ENCODE measurements at regions not wholly inside any gene's neighbourhood (a gene's known extent, or its start where the extent isn't known, plus 50 kb on each side); places are given as distances from the start of the nearest gene placed in this dataset.

GRCh38 chr2:6183226-6183625 lies 491.0 kb downstream of the SOX11 start:
- CTCF ChIA-PET (ENCODE audit: low intra/inter-chr PET ratio, low total read pairs), result no interaction called here
- Histone ChIP-seq H3K4me2 (ENCODE audit: low read depth, low read length) (no peak overlapping the region), H3K4me3 (replicated peaks in 1 of 3; ENCODE audit: insufficient read depth in 1 of 3, low read depth in 2 of 3, low read length in 3 of 3) (no peak overlapping the region), H3K27me3 (ENCODE audit: control insufficient read depth in 1 of 2, insufficient read depth in 2 of 2, low read length in 2 of 2) (no peaks in the 10 kb centered on the region), H3K9me3 (ENCODE audit: low read length) (peaks cover 74% of the 10 kb centered on the region), H3K9ac (ENCODE audit: insufficient read depth, low read depth, low read length) (no peak overlapping the region), H3K79me2 (ENCODE audit: insufficient read depth, low read length) (no peaks in the 10 kb centered on the region), H2AFZ (ENCODE audit: low read length) (no peak overlapping the region), H3K36me3 (replicated peaks in 1 of 2; ENCODE audit: control insufficient read depth in 1 of 2, insufficient read depth in 2 of 2, low read length in 2 of 2) (no peaks in the 10 kb centered on the region), H4K20me1 (ENCODE audit: insufficient read depth, low read length) (no peaks in the 10 kb centered on the region), H3K4me1 (ENCODE audit: insufficient read depth, low read length) (peaks cover 8% of the 10 kb centered on the region; the same call in 1 of the 2 replicates), H3K27ac (ENCODE audit: extremely low read length, insufficient read depth, low read length) (no peak overlapping the region)
- in situ Hi-C loops (cut with HindIII; ENCODE audit: extremely low pct_ligation_motif_present, low pct_unique_long_range_greater_than_20kb), result no loop called here
- ATAC-seq (no peak), FAIRE-seq (no peak), DNase-seq (ENCODE audit: low spot score) (no peak)
- WGBS (ENCODE audit: low lambda C conversion rate), result 6% methylated on average over 1 of the region's 1 CpG
- BruUV-seq (replicated peaks), result no TSS peak
- POLR2A ChIA-PET, result no interaction called here
- intact Hi-C loops (cut with micrococcal nuclease; ENCODE audit: unreplicated experiment), result no loop called here
- no peak for TF ChIP-seq IKZF5 (CRISPR knock-in tag; IDR thresholded peaks at IDR 0.05)
- no peak for TF ChIP-seq GLMP (CRISPR knock-in tag; IDR thresholded peaks at IDR 0.05; ENCODE audit: borderline replicate concordance)
- no peak for TF ChIP-seq WIZ (CRISPR knock-in tag; IDR thresholded peaks at IDR 0.05)
- TF ChIP-seq ZSCAN22 (CRISPR knock-in tag; IDR thresholded peaks at IDR 0.05), result no peak
- no peak for TF ChIP-seq MLX (CRISPR knock-in tag; IDR thresholded peaks at IDR 0.05)
- no peak for TF ChIP-seq NCOA1 (CRISPR knock-in tag; IDR thresholded peaks at IDR 0.05)
- no peak for TF ChIP-seq ZNF878 (CRISPR knock-in tag; IDR thresholded peaks at IDR 0.05)
- no peak for TF ChIP-seq RBM39 (IDR thresholded peaks at IDR 0.05; ENCODE audit: low read depth, low read length, poor library complexity, severe bottlenecking)
- TF ChIP-seq ZNF318 (CRISPR knock-in tag; IDR thresholded peaks at IDR 0.05), result no peak
- TF ChIP-seq ZNF460 (CRISPR knock-in tag; IDR thresholded peaks at IDR 0.05; ENCODE audit: borderline replicate concordance), result no peak
- no peak for TF ChIP-seq ZNF235 (CRISPR knock-in tag; IDR thresholded peaks at IDR 0.05; ENCODE audit: borderline replicate concordance)
- TF ChIP-seq ZNF101 (CRISPR knock-in tag; IDR thresholded peaks at IDR 0.05; ENCODE audit: borderline replicate concordance, low read depth), result no peak
- TF ChIP-seq FOXK2 (IDR thresholded peaks at IDR 0.05), result no peak
- TF ChIP-seq ZNF577 (CRISPR knock-in tag; IDR thresholded peaks at IDR 0.05; ENCODE audit: borderline replicate concordance, low read depth), result no peak
- no peak for TF ChIP-seq ZNF782 (CRISPR knock-in tag; IDR thresholded peaks at IDR 0.05; ENCODE audit: borderline replicate concordance)

All from HepG2 (cell line).